Superior temporal gyrus (tissue), 1 donor: ENCODE measurements at regions not wholly inside any gene's neighbourhood (a gene's known extent, or its start where the extent isn't known, plus 50 kb on each side); places are given as distances from the start of the nearest gene placed in this dataset.
A peak's percentile ranks its signal among the peaks of the same experiment; 100 is the strongest.
"Not testable (repeated sequence)": the region's sequence is repeated elsewhere in the genome, so short reads cannot be mapped to it uniquely, and the experiment has no call there.

Experiments
- DNase-seq: peaks from one replicate; pipeline ENCODE4 v3.0.0-alpha.2; 2016; ENCODE audit errors: extremely low spot score

GRCh38 chr4:174183259-174183658 is 100.2 kb downstream of the FBXO8 start:
- no peak for DNase-seq

- no peak for DNase-seq
Observed at GRCh38 chr4:174181827-174182226, 101.6 kb downstream of the FBXO8 start.

GRCh38 chr4:174177536-174177935 is 105.9 kb downstream of the FBXO8 start:
- DNase-seq, result no peak

- not testable (repeated sequence) for DNase-seq
Observed at GRCh38 chr4:174175836-174176235, 107.6 kb downstream of the FBXO8 start.

- DNase-seq, result no peak
Observed at GRCh38 chr4:174173360-174173759, 110.1 kb downstream of the FBXO8 start.

GRCh38 chr4:174172274-174172673 is 111.2 kb downstream of the FBXO8 start:
- DNase-seq, result no peak

GRCh38 chr4:174170906-174171305 is 112.6 kb downstream of the FBXO8 start:
- no peak for DNase-seq

- no peak for DNase-seq
Observed at GRCh38 chr4:174170091-174170490, 113.4 kb downstream of the FBXO8 start.

- no peak for DNase-seq
Observed at GRCh38 chr4:174157106-174157607, 126.3 kb downstream of the FBXO8 start.

- DNase-seq, result peak; percentile 77
Observed at GRCh38 chr4:174156239-174156826, 127.1 kb downstream of the FBXO8 start.

GRCh38 chr4:174154215-174154854 is 129.1 kb downstream of the FBXO8 start:
- DNase-seq, result peak; percentile 33

- no peak for DNase-seq
Observed at GRCh38 chr4:174152717-174153466, 130.6 kb downstream of the FBXO8 start.

GRCh38 chr4:174147863-174148262 is 135.6 kb downstream of the FBXO8 start:
- DNase-seq, result no peak

GRCh38 chr4:174144106-174144505 is 139.4 kb downstream of the FBXO8 start:
- DNase-seq, result no peak

- DNase-seq, result no peak
Observed at GRCh38 chr4:174141876-174142275, 141.6 kb downstream of the FBXO8 start.

- no peak for DNase-seq
Observed at GRCh38 chr4:174138616-174139015, 144.9 kb downstream of the FBXO8 start.

GRCh38 chr4:174137698-174138097 is 145.8 kb downstream of the FBXO8 start:
- no peak for DNase-seq

- peak; percentile 28 for DNase-seq
Observed at GRCh38 chr4:174135936-174136406, 147.5 kb downstream of the FBXO8 start.

- no peak for DNase-seq
Observed at GRCh38 chr4:174135530-174135929, 147.9 kb downstream of the FBXO8 start.

- DNase-seq, result no peak
Observed at GRCh38 chr4:174134361-174134760, 149.1 kb downstream of the FBXO8 start.

GRCh38 chr4:174133551-174133950 is 149.9 kb downstream of the FBXO8 start:
- no peak for DNase-seq

GRCh38 chr4:174131901-174132300 is 151.6 kb downstream of the FBXO8 start:
- DNase-seq, result no peak

GRCh38 chr4:174122705-174123104 is 160.8 kb downstream of the FBXO8 start:
- DNase-seq, result no peak
